Thyroid gland (tissue), 4 donors: ENCODE measurements at regions not wholly inside any gene's neighbourhood (a gene's known extent, or its start where the extent isn't known, plus 50 kb on each side); places are given as distances from the start of the nearest gene placed in this dataset.

Experiments used
- POLR2A ChIP-seq, 2 donors: fragments of 450-650 bp; IDR thresholded peaks; one replicate each; pipeline ENCODE4 v1.6.1; 2017; ENCODE audit warnings: antibody characterized with exemption in 2 of 2, mild to moderate bottlenecking in 2 of 2, moderate library complexity in 1 of 2
- TF ChIP-seq, protein P1 (sequence below), 6 experiments: fragments of 200-600 bp in 3 of 6; fragments of 450-650 bp in 3 of 6; sonication (generic) in 3 of 6; IDR thresholded peaks; one replicate each; pipeline ENCODE4 v1.5.1; 2016 to 2019; ENCODE audit warnings: antibody characterized with exemption in 6 of 6, mild to moderate bottlenecking in 2 of 6, inconsistent platforms in 1 of 6, moderate library complexity in 1 of 6

DNA sequence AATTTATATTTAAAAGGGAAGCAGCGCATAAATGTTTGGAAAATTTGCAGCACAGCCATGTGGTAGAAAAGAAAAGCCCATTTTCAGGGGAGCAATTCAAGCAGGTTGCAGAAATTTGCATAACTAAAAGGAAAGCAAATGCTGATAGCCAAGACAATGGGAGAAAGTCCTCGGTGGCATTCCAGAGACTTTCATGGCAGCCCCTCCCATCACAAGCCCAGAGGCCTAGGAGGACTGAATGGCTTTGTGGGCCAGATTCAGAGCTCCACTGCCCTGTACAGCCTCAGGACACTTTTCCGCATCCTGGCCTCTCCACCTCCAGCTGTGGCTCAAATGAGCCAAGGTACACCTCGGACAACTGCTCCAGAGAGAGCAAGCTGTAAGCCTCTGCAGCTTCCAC, 462.9 kb downstream of the CDK5RAP2 start:
- TF ChIP-seq, protein P1, sequence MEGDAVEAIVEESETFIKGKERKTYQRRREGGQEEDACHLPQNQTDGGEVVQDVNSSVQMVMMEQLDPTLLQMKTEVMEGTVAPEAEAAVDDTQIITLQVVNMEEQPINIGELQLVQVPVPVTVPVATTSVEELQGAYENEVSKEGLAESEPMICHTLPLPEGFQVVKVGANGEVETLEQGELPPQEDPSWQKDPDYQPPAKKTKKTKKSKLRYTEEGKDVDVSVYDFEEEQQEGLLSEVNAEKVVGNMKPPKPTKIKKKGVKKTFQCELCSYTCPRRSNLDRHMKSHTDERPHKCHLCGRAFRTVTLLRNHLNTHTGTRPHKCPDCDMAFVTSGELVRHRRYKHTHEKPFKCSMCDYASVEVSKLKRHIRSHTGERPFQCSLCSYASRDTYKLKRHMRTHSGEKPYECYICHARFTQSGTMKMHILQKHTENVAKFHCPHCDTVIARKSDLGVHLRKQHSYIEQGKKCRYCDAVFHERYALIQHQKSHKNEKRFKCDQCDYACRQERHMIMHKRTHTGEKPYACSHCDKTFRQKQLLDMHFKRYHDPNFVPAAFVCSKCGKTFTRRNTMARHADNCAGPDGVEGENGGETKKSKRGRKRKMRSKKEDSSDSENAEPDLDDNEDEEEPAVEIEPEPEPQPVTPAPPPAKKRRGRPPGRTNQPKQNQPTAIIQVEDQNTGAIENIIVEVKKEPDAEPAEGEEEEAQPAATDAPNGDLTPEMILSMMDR (IDR thresholded peaks at IDR 0.05), result no peak
- TF ChIP-seq POLR2A (IDR thresholded peaks at IDR 0.05), result no peak
